Muscle of leg (tissue), 3 donors: ENCODE measurements at regions not wholly inside any gene's neighbourhood (a gene's known extent, or its start where the extent isn't known, plus 50 kb on each side); places are given as distances from the start of the nearest gene placed in this dataset.

Source experiments
- DNase-seq: peaks from one replicate; pipeline ENCODE4 v3.0.0; 2013
- H3K27ac ChIP-seq: one replicate; pipeline ENCODE4 v1.5.1; 2013; ENCODE audit warnings: mild to moderate bottlenecking, low read length, control low read depth
- H3K27me3 ChIP-seq: one replicate; pipeline ENCODE4 v1.6.1; 2013; ENCODE audit warnings: low read length; ENCODE audit not compliant: control insufficient read depth, insufficient read depth
- H3K36me3 ChIP-seq: one replicate; pipeline ENCODE4 v1.6.1; 2013; ENCODE audit warnings: low read length; ENCODE audit not compliant: control insufficient read depth, insufficient read depth
- H3K4me1 ChIP-seq: one replicate; pipeline ENCODE4 v1.6.1; 2013; ENCODE audit warnings: low read length; ENCODE audit not compliant: control insufficient read depth, insufficient read depth
- H3K4me3 ChIP-seq: one replicate; pipeline ENCODE4 v1.5.1; 2013; ENCODE audit warnings: low read length, control low read depth
- H3K9me3 ChIP-seq: replicated peaks from 2 replicates; pipeline ENCODE4 v1.6.1; 2013; ENCODE audit warnings: low read depth, low read length; ENCODE audit not compliant: control insufficient read depth
- WGBS: methylation state at CpG from one replicate; pipeline ENCODE4 v1.1.5; 2013; ENCODE audit warnings: missing lambda C conversion rate; ENCODE audit not compliant: insufficient coverage; 5-methylcytosine and 5-hydroxymethylcytosine counted together

- no peak for DNase-seq
- Histone ChIP-seq H3K4me1 (peaks cover 8% of the 10 kb centered on the region), H3K27me3 (peaks cover 2% of the 10 kb centered on the region), H3K4me3 (no peak overlapping the region), H3K36me3 (no peaks in the 10 kb centered on the region), H3K9me3 (peaks cover 3% of the 10 kb centered on the region), H3K27ac (no peak overlapping the region)
- WGBS, result no CpG with 5 or more reads among the region's 1 CpG
These were observed 86.8 kb downstream of the CCT6B start for GRCh38 chr17:34874478-34874877.

- Histone ChIP-seq H3K4me3 (no peak overlapping the region), H3K36me3 (no peaks in the 10 kb centered on the region), H3K27me3 (peaks cover 2% of the 10 kb centered on the region), H3K27ac (no peak overlapping the region), H3K9me3 (peaks cover 3% of the 10 kb centered on the region), H3K4me1 (no peaks in the 10 kb centered on the region)
- DNase-seq, result no peak
- WGBS, result no CpG with 5 or more reads among the region's 2 CpGs
These were observed 88.6 kb downstream of the CCT6B start for GRCh38 chr17:34872640-34873039.

- Histone ChIP-seq H3K9me3 (peaks cover 3% of the 10 kb centered on the region), H3K4me3 (no peak overlapping the region), H3K27me3 (peaks cover 2% of the 10 kb centered on the region), H3K27ac (no peak overlapping the region), H3K36me3 (no peaks in the 10 kb centered on the region), H3K4me1 (no peaks in the 10 kb centered on the region)
- no peak for DNase-seq
These were observed 91.6 kb downstream of the CCT6B start for GRCh38 chr17:34869641-34870040.

GRCh38 chr17:34865716-34866115, 95.5 kb downstream of the CCT6B start:
- WGBS, result 80% methylated on average over 1 of the region's 6 CpGs
- H3K4me1 ChIP-seq, result no peaks in the 10 kb centered on the region
- no peaks in the 10 kb centered on the region for H3K27me3 ChIP-seq
- no peak for DNase-seq
- H3K9me3 ChIP-seq, result no peaks in the 10 kb centered on the region
- H3K4me3 ChIP-seq, result no peak overlapping the region
- no peak overlapping the region for H3K27ac ChIP-seq
- no peaks in the 10 kb centered on the region for H3K36me3 ChIP-seq

- 58% methylated on average over 3 of the region's 5 CpGs for WGBS
These were observed 98.9 kb downstream of the CCT6B start for GRCh38 chr17:34862384-34862783.

GRCh38 chr17:34861864-34862263, 99.4 kb downstream of the CCT6B start:
- H3K9me3 ChIP-seq, result no peaks in the 10 kb centered on the region
- H3K4me1 ChIP-seq, result no peaks in the 10 kb centered on the region
- no peak for DNase-seq

More at GRCh38 chr17:34862384-34862783, 98.9 kb downstream of the CCT6B start:
- Histone ChIP-seq H3K27ac (no peak overlapping the region), H3K9me3 (no peaks in the 10 kb centered on the region), H3K4me3 (no peak overlapping the region), H3K27me3 (no peaks in the 10 kb centered on the region), H3K4me1 (no peaks in the 10 kb centered on the region), H3K36me3 (no peaks in the 10 kb centered on the region)
- DNase-seq, result no peak

GRCh38 chr17:34859652-34860051, 101.6 kb downstream of the CCT6B start:
- Histone ChIP-seq H3K4me1 (no peaks in the 10 kb centered on the region), H3K4me3 (no peak overlapping the region), H3K27me3 (no peaks in the 10 kb centered on the region), H3K9me3 (no peaks in the 10 kb centered on the region), H3K36me3 (no peaks in the 10 kb centered on the region), H3K27ac (no peak overlapping the region)
- DNase-seq, result no peak
- 80% methylated on average over 1 of the region's 5 CpGs for WGBS

More at GRCh38 chr17:34861864-34862263, 99.4 kb downstream of the CCT6B start:
- Histone ChIP-seq H3K4me3 (no peak overlapping the region), H3K36me3 (no peaks in the 10 kb centered on the region), H3K27ac (no peak overlapping the region), H3K27me3 (no peaks in the 10 kb centered on the region)
- WGBS, result 83% methylated on average over 1 of the region's 4 CpGs

- Histone ChIP-seq H3K4me3 (no peak overlapping the region), H3K27me3 (no peaks in the 10 kb centered on the region), H3K27ac (no peak overlapping the region), H3K36me3 (no peaks in the 10 kb centered on the region), H3K9me3 (no peaks in the 10 kb centered on the region), H3K4me1 (no peaks in the 10 kb centered on the region)
- no peak for DNase-seq
- WGBS, result 64% methylated on average over 4 of the region's 10 CpGs
These were observed 102.4 kb downstream of the CCT6B start for GRCh38 chr17:34858591-34859565.

GRCh38 chr17:34853924-34854323, 107.3 kb downstream of the CCT6B start:
- Histone ChIP-seq H3K27me3 (no peaks in the 10 kb centered on the region), H3K9me3 (no peaks in the 10 kb centered on the region), H3K4me3 (no peak overlapping the region), H3K27ac (no peak overlapping the region), H3K36me3 (no peaks in the 10 kb centered on the region), H3K4me1 (no peaks in the 10 kb centered on the region)
- DNase-seq, result no peak
- WGBS, result no CpG with 5 or more reads among the region's 4 CpGs

GRCh38 chr17:34852614-34853013, 108.6 kb downstream of the CCT6B start:
- DNase-seq, result no peak
- 92% methylated on average over 5 of the region's 5 CpGs for WGBS

More at GRCh38 chr17:34852614-34853013, 108.6 kb downstream of the CCT6B start:
- Histone ChIP-seq H3K4me1 (no peaks in the 10 kb centered on the region), H3K9me3 (no peaks in the 10 kb centered on the region), H3K36me3 (no peaks in the 10 kb centered on the region), H3K27me3 (no peaks in the 10 kb centered on the region), H3K4me3 (no peak overlapping the region), H3K27ac (no peak overlapping the region)
